ENCODE measurements at regions not wholly inside any gene's neighbourhood (a gene's known extent, or its start where the extent isn't known, plus 50 kb on each side); places are given as distances from the start of the nearest gene placed in this dataset.

- H4K20me1 ChIP-seq (replicated peaks; ENCODE audit: control insufficient read depth, insufficient read depth, low read length) = no peaks in the 10 kb centered on the region
Measured at GRCh38 chr10:60487543-60487942, 97.9 kb upstream of the ANK3 start.

DNA sequence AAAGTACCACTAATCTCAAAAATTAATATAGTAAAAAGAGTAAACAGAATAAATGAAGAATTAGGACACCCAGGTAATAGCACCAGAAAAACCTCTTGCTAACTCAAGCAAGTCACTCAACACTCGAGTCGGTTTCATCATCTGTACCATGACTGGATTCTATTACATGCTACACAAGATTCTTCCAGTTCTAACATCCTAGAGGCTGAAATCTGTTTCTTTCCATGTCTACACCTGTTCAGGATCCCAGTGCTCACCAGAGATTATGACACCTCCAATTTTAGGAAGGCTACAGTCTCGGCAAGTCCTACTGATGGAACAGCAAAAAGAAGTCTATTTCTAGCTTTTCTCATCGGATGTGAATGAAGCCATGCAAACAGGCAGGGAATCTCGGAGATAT lies 95.3 kb upstream of the ANK3 start:
- Histone ChIP-seq H3K79me2 (ENCODE audit: control insufficient read depth, insufficient read depth, low read length) (no peaks in the 10 kb centered on the region), H2AFZ (ENCODE audit: low read depth, low read length) (no peak overlapping the region), H3K27me3 (ENCODE audit: control insufficient read depth in 2 of 2, insufficient read depth in 2 of 2, low read length in 2 of 2) (no peaks in the 10 kb centered on the region), H3K4me3 (no peak overlapping the region), H3K27ac (ENCODE audit: extremely low read depth, low read depth, low read length) (no peak overlapping the region), H4K20me1 (replicated peaks; ENCODE audit: control insufficient read depth, insufficient read depth, low read length) (no peaks in the 10 kb centered on the region), H3K9me1 (ENCODE audit: control insufficient read depth, insufficient read depth, low read length) (no peaks in the 10 kb centered on the region), H3K4me2 (ENCODE audit: insufficient read depth, low read length) (no peak overlapping the region), H3K9ac (ENCODE audit: insufficient read depth in 1 of 2, low read depth in 2 of 2, low read length in 2 of 2) (no peak overlapping the region), H3K9me3 (replicated peaks; ENCODE audit: control insufficient read depth, insufficient read depth, low read depth, low read length) (no peaks in the 10 kb centered on the region), H3K4me1 (replicated peaks in 1 of 2; ENCODE audit: control insufficient read depth in 2 of 2, insufficient read depth in 2 of 2, low read length in 2 of 2) (no peaks in the 10 kb centered on the region), H3K36me3 (ENCODE audit: control insufficient read depth, insufficient read depth, low read length) (no peaks in the 10 kb centered on the region)
- TF ChIP-seq ZKSCAN1 (IDR thresholded peaks at IDR 0.05; ENCODE audit: low read depth, low read length) (no peak), ATF3 (IDR thresholded peaks at IDR 0.05) (0 out of 2 replicates have a peak, but pooled peaks have one; percentile 7), ATF3 (CRISPR knock-in tag; conservative IDR thresholded peaks at IDR 0.05) (no peak)
- FAIRE-seq (no peak), ATAC-seq (no peak), DNase-seq (ENCODE audit: extremely low read depth in 1 of 4, low spot score in 3 of 4) (no peak)
- ChIA-PET POLR2A (no interaction called here), CTCF (ENCODE audit: low intra/inter-chr PET ratio) (no interaction called here)
- BruUV-seq (replicated peaks) = no TSS peak
- in situ Hi-C loops (cut with MboI) (no loop called here), intact Hi-C loops (cut with micrococcal nuclease) (no loop called here)
- WGBS (ENCODE audit: insufficient coverage, low coverage, missing lambda C conversion rate) = 0% methylated on average over 5 of the region's 5 CpGs

More at GRCh38 chr10:60487543-60487942, 97.9 kb upstream of the ANK3 start:
- Histone ChIP-seq H3K79me2 (ENCODE audit: control insufficient read depth, insufficient read depth, low read length) (no peaks in the 10 kb centered on the region), H3K4me3 (no peak overlapping the region), H3K9me1 (ENCODE audit: control insufficient read depth, insufficient read depth, low read length) (no peaks in the 10 kb centered on the region), H3K9me3 (replicated peaks; ENCODE audit: control insufficient read depth, insufficient read depth, low read depth, low read length) (no peaks in the 10 kb centered on the region), H3K27me3 (ENCODE audit: control insufficient read depth in 2 of 2, insufficient read depth in 2 of 2, low read length in 2 of 2) (no peaks in the 10 kb centered on the region; a peak in 1 of 5 replicates), H3K4me1 (replicated peaks in 1 of 2; ENCODE audit: control insufficient read depth in 2 of 2, insufficient read depth in 2 of 2, low read length in 2 of 2) (no peaks in the 10 kb centered on the region), H2AFZ (ENCODE audit: low read depth, low read length) (no peak overlapping the region), H3K36me3 (ENCODE audit: control insufficient read depth, insufficient read depth, low read length) (no peaks in the 10 kb centered on the region), H3K4me2 (ENCODE audit: insufficient read depth, low read length) (no peak overlapping the region), H3K27ac (ENCODE audit: extremely low read depth, low read depth, low read length) (no peak overlapping the region), H3K9ac (ENCODE audit: insufficient read depth in 1 of 2, low read depth in 2 of 2, low read length in 2 of 2) (no peak overlapping the region)
- TF ChIP-seq MAFF (IDR thresholded peaks at IDR 0.05; ENCODE audit: low read length) (peak; percentile 65), MAFK (IDR thresholded peaks at IDR 0.05; ENCODE audit: low read length) (peak; percentile 50; the same call in 1 of the 2 replicates), ZNF316 (IDR thresholded peaks at IDR 0.05) (peak; percentile 78), MAFG (tag; conservative IDR thresholded peaks at IDR 0.05) (peak; percentile 62), RBFOX2 (IDR thresholded peaks at IDR 0.05; ENCODE audit: low read depth, low read length) (no peak), C11orf30 (IDR thresholded peaks at IDR 0.05; ENCODE audit: low read depth) (peak; percentile 41; the same call in 1 of the 2 replicates)
- intact Hi-C loops (cut with micrococcal nuclease) (no loop called here), in situ Hi-C loops (cut with MboI) (no loop called here)
- CTCF ChIA-PET (ENCODE audit: low intra/inter-chr PET ratio) = no interaction called here
- no peak for FAIRE-seq
- POLR2A ChIA-PET = no interaction called here
- DNase-seq (ENCODE audit: extremely low read depth in 1 of 4, low spot score in 3 of 4) = no peak
- no TSS peak for BruUV-seq (replicated peaks)
- ATAC-seq = no peak
- 1% methylated on average over 9 of the region's 9 CpGs for WGBS (ENCODE audit: insufficient coverage, low coverage, missing lambda C conversion rate)
